Stomach (tissue), 4 donors: ENCODE measurements at regions not wholly inside any gene's neighbourhood (a gene's known extent, or its start where the extent isn't known, plus 50 kb on each side); places are given as distances from the start of the nearest gene placed in this dataset.

ENCODE experiments used
- CTCF ChIP-seq, 7 experiments: fragments of 450-650 bp in 4 of 7; fragments of 200-600 bp in 3 of 7; sonication (generic) in 3 of 7; IDR thresholded peaks; one replicate each; pipeline ENCODE4 v1.5.1; 2016 to 2019; ENCODE audit warnings: antibody characterized with exemption in 7 of 7, control low read depth in 2 of 7, mild to moderate bottlenecking in 1 of 7
- EP300 ChIP-seq: sonication (generic); formaldehyde crosslinking; IDR thresholded peaks from one replicate; pipeline ENCODE4 v1.6.1; 2017; ENCODE audit warnings: antibody characterized with exemption
- POLR2A ChIP-seq, 4 donors: fragments of 450-650 bp; IDR thresholded peaks; one replicate each; pipeline ENCODE4 v1.6.1; 2016; ENCODE audit warnings: antibody characterized with exemption in 4 of 4, control low read depth in 2 of 4, mild to moderate bottlenecking in 1 of 4, moderate library complexity in 1 of 4
- POLR2AphosphoS5 ChIP-seq, 3 donors: sonication (generic); formaldehyde crosslinking; IDR thresholded peaks; one replicate each; pipeline ENCODE4 v1.6.1; 2016; ENCODE audit warnings: antibody characterized with exemption in 3 of 3

GRCh38 chr18:61236356-61237057, 96.7 kb upstream of the CDH20 start:
- TF ChIP-seq CTCF (IDR thresholded peaks at IDR 0.05) (no peak), EP300 (no peak), POLR2A (IDR thresholded peaks at IDR 0.05) (no peak), POLR2AphosphoS5 (IDR thresholded peaks at IDR 0.05) (no peak)
